ENCODE measurements at regions not wholly inside any gene's neighbourhood (a gene's known extent, or its start where the extent isn't known, plus 50 kb on each side); places are given as distances from the start of the nearest gene placed in this dataset.

GRCh38 chr5:109989161-109989560 lies 299.4 kb downstream of the MAN2A1 start:
- TF ChIP-seq POLR2A (IDR thresholded peaks at IDR 0.05) (no peak), POLR2AphosphoS5 (IDR thresholded peaks at IDR 0.05; ENCODE audit: insufficient read depth in 1 of 2, low read depth in 1 of 2) (no peak)
